GM12878 (cell line): ENCODE measurements at regions not wholly inside any gene's neighbourhood (a gene's known extent, or its start where the extent isn't known, plus 50 kb on each side); places are given as distances from the start of the nearest gene placed in this dataset.

Experiments
- BRCA1 ChIP-seq: IDR thresholded peaks from 2 replicates; pipeline ENCODE4 v1.6.1; 2011; ENCODE audit warnings: low read depth, low read length, improper control_type of control experiment
- CBX5 ChIP-seq: sonication (generic); IDR thresholded peaks from 2 replicates; pipeline ENCODE4 v1.6.1; 2016; ENCODE audit warnings: low read depth, moderate library complexity, mild to moderate bottlenecking, inconsistent platforms
- CREM ChIP-seq: IDR thresholded peaks from 2 replicates; pipeline ENCODE4 v1.6.1; 2014; ENCODE audit warnings: antibody characterized with exemption, low read depth
- DPF2 ChIP-seq: fragments of 450-650 bp; IDR thresholded peaks from 2 replicates; pipeline ENCODE4 v1.6.1; 2017; ENCODE audit warnings: mild to moderate bottlenecking
- EP300 ChIP-seq, 2 experiments: fragments of 150-350 bp in 1 of 2; IDR thresholded peaks; 2 replicates each; pipeline ENCODE4 v1.6.1; 2011 to 2012; ENCODE audit warnings: low read depth in 2 of 2, low read length in 2 of 2, borderline replicate concordance in 1 of 2, improper control_type of control experiment in 1 of 2, inconsistent platforms in 1 of 2; ENCODE audit not compliant: control insufficient read depth in 1 of 2
- ESRRA ChIP-seq: IDR thresholded peaks from 2 replicates; pipeline ENCODE4 v1.6.1; 2012; ENCODE audit warnings: mild to moderate bottlenecking, low read length, improper control_type of control experiment
- EZH2 ChIP-seq: IDR thresholded peaks from 2 replicates; pipeline ENCODE4 v1.6.1; 2012; ENCODE audit warnings: low read depth, mild to moderate bottlenecking, control low read depth, inconsistent platforms, low read length, borderline replicate concordance; ENCODE audit not compliant: control insufficient read depth
- GABPA ChIP-seq: IDR thresholded peaks from 2 replicates; pipeline ENCODE4 v1.6.1; 2014; ENCODE audit warnings: antibody characterized with exemption, low read depth, mild to moderate bottlenecking, inconsistent platforms
- GATAD2B ChIP-seq: fragments of 450-650 bp; conservative IDR thresholded peaks from 2 replicates; pipeline ENCODE4 v1.6.1; 2017; ENCODE audit warnings: low read depth, mild to moderate bottlenecking, moderate library complexity
- HCFC1 ChIP-seq: fragments of 150-350 bp; IDR thresholded peaks from 2 replicates; pipeline ENCODE4 v1.6.1; 2014; ENCODE audit warnings: low read length
- KAT2A ChIP-seq: conservative IDR thresholded peaks from 2 replicates; pipeline ENCODE4 v1.6.1; 2011; ENCODE audit warnings: low read depth, low read length; ENCODE audit not compliant: control insufficient read depth
- KDM1A ChIP-seq: fragments of 200-600 bp; sonication (generic); IDR thresholded peaks from 2 replicates; pipeline ENCODE4 v1.6.1; 2016; ENCODE audit warnings: borderline replicate concordance
- MEF2B ChIP-seq: fragments of 450-650 bp; IDR thresholded peaks from 2 replicates; pipeline ENCODE4 v1.6.1; 2018; ENCODE audit warnings: mild to moderate bottlenecking, moderate library complexity; ENCODE audit not compliant: partially characterized antibody, poor library complexity, severe bottlenecking
- RCOR1 ChIP-seq: conservative IDR thresholded peaks from 2 replicates; pipeline ENCODE4 v1.6.1; 2012; ENCODE audit warnings: low read depth, low read length, improper control_type of control experiment
- RFX5 ChIP-seq: IDR thresholded peaks from 2 replicates; pipeline ENCODE4 v1.6.1; 2011; ENCODE audit warnings: low read depth, low read length, improper control_type of control experiment
- SUZ12 ChIP-seq: fragments of 200-600 bp; sonication (generic); IDR thresholded peaks from one replicate; pipeline ENCODE4 v1.6.1; 2018; ENCODE audit warnings: antibody characterized with exemption, mild to moderate bottlenecking; ENCODE audit not compliant: unreplicated experiment
- ZNF274 ChIP-seq: IDR thresholded peaks from one replicate; pipeline ENCODE4 v1.8.0; 2011; ENCODE audit not compliant: insufficient read length, insufficient read depth
- ZNF384 ChIP-seq: IDR thresholded peaks from 2 replicates; pipeline ENCODE4 v1.6.1; 2012; ENCODE audit warnings: low read depth, mild to moderate bottlenecking, low read length, improper control_type of control experiment, borderline replicate concordance
- ZNF622 ChIP-seq: fragments of 450-650 bp; IDR thresholded peaks from 2 replicates; pipeline ENCODE4 v1.6.1; 2017; ENCODE audit warnings: mild to moderate bottlenecking, inconsistent platforms
- ZZZ3 ChIP-seq: IDR thresholded peaks from 2 replicates; pipeline ENCODE4 v1.6.1; 2011; ENCODE audit warnings: low read depth; ENCODE audit not compliant: control insufficient read depth, insufficient read length
- TF ChIP-seq, protein P1 (sequence below): fragments of 450-650 bp; IDR thresholded peaks from 2 replicates; pipeline ENCODE4 v1.6.1; 2017; ENCODE audit warnings: mild to moderate bottlenecking
- TF ChIP-seq, protein P2 (sequence below): fragments of 450-650 bp; IDR thresholded peaks from 2 replicates; pipeline ENCODE4 v1.6.1; 2017; ENCODE audit warnings: mild to moderate bottlenecking, low read depth, inconsistent platforms; ENCODE audit not compliant: poor library complexity, severe bottlenecking
- TF ChIP-seq, protein P3 (sequence below): IDR thresholded peaks from 2 replicates; pipeline ENCODE4 v1.6.1; 2012; ENCODE audit warnings: low read depth, low read length, improper control_type of control experiment
- TF ChIP-seq, protein P4 (sequence below): fragments of 150-350 bp; IDR thresholded peaks from 2 replicates; pipeline ENCODE4 v1.6.1; 2014; ENCODE audit warnings: mild to moderate bottlenecking, low read depth, low read length

DNA sequence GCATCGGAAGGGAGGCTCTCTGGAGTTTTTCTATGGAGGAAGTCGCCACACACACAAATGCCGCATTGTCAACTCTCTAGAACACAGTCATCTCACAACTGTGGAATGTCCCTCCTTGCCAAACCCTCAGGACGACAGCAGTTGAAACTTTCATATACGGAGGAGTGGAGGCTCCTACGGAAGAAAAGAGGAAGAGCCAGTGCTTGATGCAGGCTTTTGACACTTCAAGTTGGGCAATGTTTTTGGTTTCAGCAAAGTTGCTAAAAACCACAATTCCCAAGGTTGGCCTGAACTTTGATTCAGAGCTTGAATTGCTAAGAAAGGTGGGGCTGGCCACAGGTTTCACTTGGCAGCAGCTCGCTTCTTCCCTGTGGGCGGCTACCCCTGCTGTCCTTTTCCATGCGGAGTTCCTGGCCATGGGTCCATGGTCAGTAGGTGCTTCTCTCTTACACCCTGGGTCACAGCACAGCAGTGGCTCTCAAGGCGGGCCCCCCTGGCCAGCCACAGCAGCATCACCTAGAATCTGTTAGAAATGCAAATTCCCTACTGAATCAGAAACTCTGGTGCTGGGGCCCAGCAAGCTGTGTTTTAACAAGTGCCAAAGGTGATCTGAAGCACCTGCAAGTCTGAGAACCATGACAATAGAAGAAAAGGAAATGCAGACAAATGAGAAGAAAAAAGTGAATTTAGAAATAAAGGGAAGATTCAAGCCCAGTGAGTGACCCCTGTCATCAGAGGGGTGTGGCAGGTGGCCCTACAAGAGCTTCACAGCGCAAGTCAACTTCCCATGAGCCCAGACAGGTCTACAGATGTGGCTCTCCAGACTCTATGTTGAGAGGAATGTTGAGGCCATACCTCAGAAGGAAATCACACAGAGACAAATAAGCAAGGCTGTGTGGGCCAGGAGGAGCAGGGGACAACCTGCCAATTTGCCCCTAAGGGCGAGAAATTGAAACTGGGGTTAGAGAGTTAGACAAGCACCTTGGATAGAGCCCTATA, 856.4 kb downstream of the RNF144A start (continued):
- TF ChIP-seq, protein P1, sequence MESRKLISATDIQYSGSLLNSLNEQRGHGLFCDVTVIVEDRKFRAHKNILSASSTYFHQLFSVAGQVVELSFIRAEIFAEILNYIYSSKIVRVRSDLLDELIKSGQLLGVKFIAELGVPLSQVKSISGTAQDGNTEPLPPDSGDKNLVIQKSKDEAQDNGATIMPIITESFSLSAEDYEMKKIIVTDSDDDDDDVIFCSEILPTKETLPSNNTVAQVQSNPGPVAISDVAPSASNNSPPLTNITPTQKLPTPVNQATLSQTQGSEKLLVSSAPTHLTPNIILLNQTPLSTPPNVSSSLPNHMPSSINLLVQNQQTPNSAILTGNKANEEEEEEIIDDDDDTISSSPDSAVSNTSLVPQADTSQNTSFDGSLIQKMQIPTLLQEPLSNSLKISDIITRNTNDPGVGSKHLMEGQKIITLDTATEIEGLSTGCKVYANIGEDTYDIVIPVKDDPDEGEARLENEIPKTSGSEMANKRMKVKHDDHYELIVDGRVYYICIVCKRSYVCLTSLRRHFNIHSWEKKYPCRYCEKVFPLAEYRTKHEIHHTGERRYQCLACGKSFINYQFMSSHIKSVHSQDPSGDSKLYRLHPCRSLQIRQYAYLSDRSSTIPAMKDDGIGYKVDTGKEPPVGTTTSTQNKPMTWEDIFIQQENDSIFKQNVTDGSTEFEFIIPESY = no peak
- peak; percentile 76; the same call in 1 of the 2 replicates for TF ChIP-seq CREM
- TF ChIP-seq ZNF384 = no peak
- TF ChIP-seq EP300 (IDR thresholded peaks at IDR 0.05; ENCODE audit: borderline replicate concordance in 1 of 2, control insufficient read depth in 1 of 2, low read depth in 2 of 2, low read length in 2 of 2) = peak; percentile 98 to 99
- TF ChIP-seq, protein P2, sequence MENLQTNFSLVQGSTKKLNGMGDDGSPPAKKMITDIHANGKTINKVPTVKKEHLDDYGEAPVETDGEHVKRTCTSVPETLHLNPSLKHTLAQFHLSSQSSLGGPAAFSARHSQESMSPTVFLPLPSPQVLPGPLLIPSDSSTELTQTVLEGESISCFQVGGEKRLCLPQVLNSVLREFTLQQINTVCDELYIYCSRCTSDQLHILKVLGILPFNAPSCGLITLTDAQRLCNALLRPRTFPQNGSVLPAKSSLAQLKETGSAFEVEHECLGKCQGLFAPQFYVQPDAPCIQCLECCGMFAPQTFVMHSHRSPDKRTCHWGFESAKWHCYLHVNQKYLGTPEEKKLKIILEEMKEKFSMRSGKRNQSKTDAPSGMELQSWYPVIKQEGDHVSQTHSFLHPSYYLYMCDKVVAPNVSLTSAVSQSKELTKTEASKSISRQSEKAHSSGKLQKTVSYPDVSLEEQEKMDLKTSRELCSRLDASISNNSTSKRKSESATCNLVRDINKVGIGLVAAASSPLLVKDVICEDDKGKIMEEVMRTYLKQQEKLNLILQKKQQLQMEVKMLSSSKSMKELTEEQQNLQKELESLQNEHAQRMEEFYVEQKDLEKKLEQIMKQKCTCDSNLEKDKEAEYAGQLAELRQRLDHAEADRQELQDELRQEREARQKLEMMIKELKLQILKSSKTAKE = peak; percentile 74
- peak; percentile 99 for TF ChIP-seq DPF2
- TF ChIP-seq, protein P3, sequence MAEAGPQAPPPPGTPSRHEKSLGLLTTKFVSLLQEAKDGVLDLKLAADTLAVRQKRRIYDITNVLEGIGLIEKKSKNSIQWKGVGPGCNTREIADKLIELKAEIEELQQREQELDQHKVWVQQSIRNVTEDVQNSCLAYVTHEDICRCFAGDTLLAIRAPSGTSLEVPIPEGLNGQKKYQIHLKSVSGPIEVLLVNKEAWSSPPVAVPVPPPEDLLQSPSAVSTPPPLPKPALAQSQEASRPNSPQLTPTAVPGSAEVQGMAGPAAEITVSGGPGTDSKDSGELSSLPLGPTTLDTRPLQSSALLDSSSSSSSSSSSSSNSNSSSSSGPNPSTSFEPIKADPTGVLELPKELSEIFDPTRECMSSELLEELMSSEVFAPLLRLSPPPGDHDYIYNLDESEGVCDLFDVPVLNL = no peak
- no peak for TF ChIP-seq ZZZ3
- no peak for TF ChIP-seq ESRRA
- peak; percentile 73; the same call in 1 of the 2 replicates for TF ChIP-seq RCOR1
- no peak for TF ChIP-seq EZH2
- no peak for TF ChIP-seq ZNF622
- TF ChIP-seq ZNF274 = no peak
- peak; percentile 91 for TF ChIP-seq MEF2B
- no peak for TF ChIP-seq KDM1A
- no peak for TF ChIP-seq BRCA1
- no peak for TF ChIP-seq CBX5
- TF ChIP-seq, protein P4, sequence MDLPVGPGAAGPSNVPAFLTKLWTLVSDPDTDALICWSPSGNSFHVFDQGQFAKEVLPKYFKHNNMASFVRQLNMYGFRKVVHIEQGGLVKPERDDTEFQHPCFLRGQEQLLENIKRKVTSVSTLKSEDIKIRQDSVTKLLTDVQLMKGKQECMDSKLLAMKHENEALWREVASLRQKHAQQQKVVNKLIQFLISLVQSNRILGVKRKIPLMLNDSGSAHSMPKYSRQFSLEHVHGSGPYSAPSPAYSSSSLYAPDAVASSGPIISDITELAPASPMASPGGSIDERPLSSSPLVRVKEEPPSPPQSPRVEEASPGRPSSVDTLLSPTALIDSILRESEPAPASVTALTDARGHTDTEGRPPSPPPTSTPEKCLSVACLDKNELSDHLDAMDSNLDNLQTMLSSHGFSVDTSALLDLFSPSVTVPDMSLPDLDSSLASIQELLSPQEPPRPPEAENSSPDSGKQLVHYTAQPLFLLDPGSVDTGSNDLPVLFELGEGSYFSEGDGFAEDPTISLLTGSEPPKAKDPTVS = no peak
- no peak for TF ChIP-seq SUZ12
- peak; percentile 93 for TF ChIP-seq GATAD2B
- TF ChIP-seq RFX5 = no peak
- no peak for TF ChIP-seq HCFC1
- 0 out of 2 replicates have a peak, but pooled peaks have one; percentile 34 for TF ChIP-seq GABPA
- no peak for TF ChIP-seq KAT2A
